ENCODE measurements at regions not wholly inside any gene's neighbourhood (a gene's known extent, or its start where the extent isn't known, plus 50 kb on each side); places are given as distances from the start of the nearest gene placed in this dataset.

GRCh38 chr22:22349455-22349836 lies 104.9 kb downstream of the VPREB1 start:
- 38 to 40% methylated on average over 1 to 2 of the region's 3 CpGs for WGBS, 2 experiments (ENCODE audit: insufficient coverage in 1 of 2, insufficient read length in 1 of 2)
- no peaks in the 10 kb centered on the region for H3K4me1 ChIP-seq (ENCODE audit: control insufficient read depth, insufficient read depth, low read length)
- no peak overlapping the region for H3K27ac ChIP-seq (ENCODE audit: low read depth, low read length)
- no peak overlapping the region for H3K27ac Mint-ChIP-seq
- no peaks in the 10 kb centered on the region for H3K36me3 Mint-ChIP-seq (ENCODE audit: low read depth)
- no peaks in the 10 kb centered on the region for H3K9me3 Mint-ChIP-seq
- DNase-seq = peak; percentile 70
- H3K27me3 ChIP-seq (ENCODE audit: control insufficient read depth, insufficient read depth, low read length, poor library complexity, severe bottlenecking) = peaks cover 86% of the 10 kb centered on the region
- H3K36me3 ChIP-seq (ENCODE audit: control insufficient read depth, insufficient read depth, low read length) = no peaks in the 10 kb centered on the region
- peaks cover 98% of the 10 kb centered on the region for H3K27me3 Mint-ChIP-seq (ENCODE audit: insufficient read depth)
- no peaks in the 10 kb centered on the region for H3K9me3 ChIP-seq (ENCODE audit: control insufficient read depth, low read length)
- no peak for TF ChIP-seq CTCF (conservative IDR thresholded peaks at IDR 0.05)
- no peak overlapping the region for H3K9ac ChIP-seq (ENCODE audit: extremely low read depth, low read length, poor library complexity, severe bottlenecking)
- peaks cover 2% of the 10 kb centered on the region for H3K4me1 Mint-ChIP-seq
- no peak overlapping the region for H3K4me3 ChIP-seq (ENCODE audit: low read length)
- H3K4me3 Mint-ChIP-seq = no peak overlapping the region

- Mint-ChIP-seq H3K4me1 (peaks cover 2% of the 10 kb centered on the region), H3K36me3 (ENCODE audit: low read depth) (no peaks in the 10 kb centered on the region), H3K27ac (no peak overlapping the region), H3K27me3 (ENCODE audit: insufficient read depth) (peaks cover 98% of the 10 kb centered on the region), H3K9me3 (no peaks in the 10 kb centered on the region), H3K4me3 (no peak overlapping the region)
- H3K9me3 ChIP-seq (ENCODE audit: control insufficient read depth, low read length) = no peaks in the 10 kb centered on the region
- peaks cover 94% of the 10 kb centered on the region for H3K27me3 ChIP-seq (ENCODE audit: control insufficient read depth, insufficient read depth, low read length, poor library complexity, severe bottlenecking)
- H3K4me3 ChIP-seq (ENCODE audit: low read length) = no peak overlapping the region
- TF ChIP-seq CTCF (conservative IDR thresholded peaks at IDR 0.05) = no peak
- no peaks in the 10 kb centered on the region for H3K36me3 ChIP-seq (ENCODE audit: control insufficient read depth, insufficient read depth, low read length)
- H3K27ac ChIP-seq (ENCODE audit: low read depth, low read length) = no peak overlapping the region
- no peak overlapping the region for H3K9ac ChIP-seq (ENCODE audit: extremely low read depth, low read length, poor library complexity, severe bottlenecking)
- no peaks in the 10 kb centered on the region for H3K4me1 ChIP-seq (ENCODE audit: control insufficient read depth, insufficient read depth, low read length)
- no peak for DNase-seq
- 83 to 94% methylated on average over 2 to 3 of the region's 3 CpGs for WGBS, 2 experiments (ENCODE audit: insufficient coverage in 1 of 2, insufficient read length in 1 of 2)
Observed at GRCh38 chr22:22351366-22351765, 106.8 kb downstream of the VPREB1 start.

- Histone ChIP-seq H3K4me3 (ENCODE audit: low read length) (no peak overlapping the region), H3K27me3 (ENCODE audit: control insufficient read depth, insufficient read depth, low read length, poor library complexity, severe bottlenecking) (peaks cover 91% of the 10 kb centered on the region), H3K9me3 (ENCODE audit: control insufficient read depth, low read length) (no peaks in the 10 kb centered on the region), H3K4me1 (ENCODE audit: control insufficient read depth, insufficient read depth, low read length) (no peaks in the 10 kb centered on the region), H3K27ac (ENCODE audit: low read depth, low read length) (no peak overlapping the region), H3K9ac (ENCODE audit: extremely low read depth, low read length, poor library complexity, severe bottlenecking) (no peak overlapping the region), H3K36me3 (ENCODE audit: control insufficient read depth, insufficient read depth, low read length) (no peaks in the 10 kb centered on the region)
- TF ChIP-seq CTCF (conservative IDR thresholded peaks at IDR 0.05) = no peak
- Mint-ChIP-seq H3K27ac (no peak overlapping the region), H3K9me3 (no peaks in the 10 kb centered on the region), H3K27me3 (ENCODE audit: insufficient read depth) (peaks cover 98% of the 10 kb centered on the region), H3K4me3 (no peak overlapping the region), H3K4me1 (peaks cover 2% of the 10 kb centered on the region), H3K36me3 (ENCODE audit: low read depth) (no peaks in the 10 kb centered on the region)
- no peak for DNase-seq
- 67 to 70% methylated on average over 2 to 5 of the region's 5 CpGs for WGBS, 2 experiments (ENCODE audit: insufficient coverage in 1 of 2, insufficient read length in 1 of 2)
Observed at GRCh38 chr22:22352371-22352999, 107.9 kb downstream of the VPREB1 start.

All from endodermal cell (in vitro differentiated cells).